MCF 10A (cell line): ENCODE measurements at regions not wholly inside any gene's neighbourhood (a gene's known extent, or its start where the extent isn't known, plus 50 kb on each side); places are given as distances from the start of the nearest gene placed in this dataset.

Experiments
- BruUV-seq: library from RNA; stranded (reverse); fragments of 400-500 nt; replicated peaks from 2 replicates; lab custom pipeline; 2021; lab: Mats Ljungman, UMichigan
- CTCF ChIA-PET: fragments of 300-600 bp; sonication (Branson Sonifier 250); formaldehyde crosslinking; extraction: SDS; loops from one replicate; lab custom pipeline; 2021; ENCODE audit warnings: antibody characterized with exemption, inconsistent platforms; lab: Yijun Ruan, JAX
- POLR2A ChIA-PET: fragments of 300-600, 350-650 bp; sonication (Branson Sonifier 250); formaldehyde crosslinking; extraction: SDS; loops from one replicate; lab custom pipeline; 2020; ENCODE audit warnings: antibody characterized with exemption, inconsistent platforms; lab: Yijun Ruan, JAX
- DNase-seq: peaks from one replicate; pipeline ENCODE4 v3.0.0-alpha.2; 2018; ENCODE audit not compliant: unreplicated experiment
- H3K27ac Mint-ChIP-seq: one replicate; pipeline ENCODE4 v1.8.0; 2022; ENCODE audit warnings: mild to moderate bottlenecking, low read depth, mixed read lengths; ENCODE audit not compliant: unreplicated experiment
- H3K27me3 Mint-ChIP-seq: one replicate; pipeline ENCODE4 v1.8.0; 2022; ENCODE audit warnings: mixed read lengths; ENCODE audit not compliant: insufficient read depth, unreplicated experiment
- H3K36me3 Mint-ChIP-seq: one replicate; pipeline ENCODE4 v1.8.0; 2022; ENCODE audit warnings: mild to moderate bottlenecking, moderate library complexity, mixed read lengths; ENCODE audit not compliant: insufficient read depth, unreplicated experiment
- H3K4me1 Mint-ChIP-seq: one replicate; pipeline ENCODE4 v1.8.0; 2022; ENCODE audit warnings: mixed read lengths; ENCODE audit not compliant: insufficient read depth, unreplicated experiment
- H3K4me3 Mint-ChIP-seq: one replicate; pipeline ENCODE4 v1.8.0; 2022; ENCODE audit warnings: mild to moderate bottlenecking, moderate library complexity, mixed read lengths; ENCODE audit not compliant: unreplicated experiment
- H3K9me3 Mint-ChIP-seq: one replicate; pipeline ENCODE4 v1.8.0; 2022; ENCODE audit warnings: mixed read lengths; ENCODE audit not compliant: unreplicated experiment
- intact Hi-C: fragments of 100-400 bp; cut with micrococcal nuclease; formaldehyde crosslinking; loops from 2 replicates; pipeline ENCODE4 v1.14.1; 2022
- TF ChIP-seq, protein P1 (sequence below): fragments of 200-600 bp; IDR thresholded peaks from one replicate; pipeline ENCODE4 v1.8.0; 2022; ENCODE audit warnings: antibody characterized with exemption, mild to moderate bottlenecking; ENCODE audit not compliant: unreplicated experiment

DNA sequence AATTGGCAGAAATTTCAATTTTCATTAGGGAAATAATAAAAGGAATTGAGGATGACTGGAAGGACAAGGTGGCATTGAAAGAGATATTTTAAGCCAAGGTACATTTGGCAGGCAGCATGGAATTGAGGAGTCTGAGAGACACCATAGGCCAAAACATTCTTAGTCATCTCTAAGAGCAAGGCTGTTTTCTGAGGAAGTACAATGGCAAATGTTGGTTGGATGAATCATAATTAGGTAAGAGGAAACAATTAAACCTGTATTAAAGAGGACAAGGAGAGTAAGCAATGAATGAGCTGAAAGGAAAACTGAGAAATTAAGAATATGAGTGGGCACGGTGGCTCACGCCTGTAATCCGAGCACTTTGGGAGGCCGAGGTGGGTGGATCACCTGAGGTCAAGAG is 86.3 kb downstream of the MRPL32 start:
- CTCF ChIA-PET = no interaction called here
- H3K4me3 Mint-ChIP-seq = no peak overlapping the region
- H3K27ac Mint-ChIP-seq = peak overlapping the region; percentile 36
- peak; percentile 79 for DNase-seq
- no TSS peak for BruUV-seq
- H3K36me3 Mint-ChIP-seq = peaks cover 6% of the 10 kb centered on the region
- peaks cover 10% of the 10 kb centered on the region for H3K4me1 Mint-ChIP-seq
- POLR2A ChIA-PET = no interaction called here
- peaks cover 7% of the 10 kb centered on the region for H3K9me3 Mint-ChIP-seq
- no peaks in the 10 kb centered on the region for H3K27me3 Mint-ChIP-seq
- TF ChIP-seq, protein P1, sequence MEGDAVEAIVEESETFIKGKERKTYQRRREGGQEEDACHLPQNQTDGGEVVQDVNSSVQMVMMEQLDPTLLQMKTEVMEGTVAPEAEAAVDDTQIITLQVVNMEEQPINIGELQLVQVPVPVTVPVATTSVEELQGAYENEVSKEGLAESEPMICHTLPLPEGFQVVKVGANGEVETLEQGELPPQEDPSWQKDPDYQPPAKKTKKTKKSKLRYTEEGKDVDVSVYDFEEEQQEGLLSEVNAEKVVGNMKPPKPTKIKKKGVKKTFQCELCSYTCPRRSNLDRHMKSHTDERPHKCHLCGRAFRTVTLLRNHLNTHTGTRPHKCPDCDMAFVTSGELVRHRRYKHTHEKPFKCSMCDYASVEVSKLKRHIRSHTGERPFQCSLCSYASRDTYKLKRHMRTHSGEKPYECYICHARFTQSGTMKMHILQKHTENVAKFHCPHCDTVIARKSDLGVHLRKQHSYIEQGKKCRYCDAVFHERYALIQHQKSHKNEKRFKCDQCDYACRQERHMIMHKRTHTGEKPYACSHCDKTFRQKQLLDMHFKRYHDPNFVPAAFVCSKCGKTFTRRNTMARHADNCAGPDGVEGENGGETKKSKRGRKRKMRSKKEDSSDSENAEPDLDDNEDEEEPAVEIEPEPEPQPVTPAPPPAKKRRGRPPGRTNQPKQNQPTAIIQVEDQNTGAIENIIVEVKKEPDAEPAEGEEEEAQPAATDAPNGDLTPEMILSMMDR = no peak
- intact Hi-C loops = no loop called here

GRCh38 chr7:43021431-43021830 is 89.3 kb downstream of the MRPL32 start:
- peaks cover 7% of the 10 kb centered on the region for H3K9me3 Mint-ChIP-seq
- no peak overlapping the region for H3K4me3 Mint-ChIP-seq
- CTCF ChIA-PET = no interaction called here
- no peak overlapping the region for H3K27ac Mint-ChIP-seq
- POLR2A ChIA-PET = no interaction called here
- TF ChIP-seq, protein P1 = no peak
- H3K4me1 Mint-ChIP-seq = peaks cover 10% of the 10 kb centered on the region
- peaks cover 6% of the 10 kb centered on the region for H3K36me3 Mint-ChIP-seq
- DNase-seq = no peak
- no TSS peak for BruUV-seq
- intact Hi-C loops = no loop called here
- H3K27me3 Mint-ChIP-seq = no peaks in the 10 kb centered on the region

- Mint-ChIP-seq H3K9me3 (peaks cover 7% of the 10 kb centered on the region), H3K27me3 (no peaks in the 10 kb centered on the region), H3K4me1 (peaks cover 10% of the 10 kb centered on the region), H3K36me3 (peaks cover 6% of the 10 kb centered on the region), H3K27ac (no peak overlapping the region), H3K4me3 (no peak overlapping the region)
- CTCF ChIA-PET = interaction anchor here (0.6 kb wide), 2 partner anchors 45 to 122 kb away, joined by 3 read pairs; no protein-coding TSS in a partner anchor
- no TSS peak for BruUV-seq
- intact Hi-C loops = no loop called here
- no peak for DNase-seq
- TF ChIP-seq, protein P1 = no peak
- POLR2A ChIA-PET = no interaction called here
These were observed 89.8 kb downstream of the MRPL32 start for GRCh38 chr7:43022008-43022407.

DNA sequence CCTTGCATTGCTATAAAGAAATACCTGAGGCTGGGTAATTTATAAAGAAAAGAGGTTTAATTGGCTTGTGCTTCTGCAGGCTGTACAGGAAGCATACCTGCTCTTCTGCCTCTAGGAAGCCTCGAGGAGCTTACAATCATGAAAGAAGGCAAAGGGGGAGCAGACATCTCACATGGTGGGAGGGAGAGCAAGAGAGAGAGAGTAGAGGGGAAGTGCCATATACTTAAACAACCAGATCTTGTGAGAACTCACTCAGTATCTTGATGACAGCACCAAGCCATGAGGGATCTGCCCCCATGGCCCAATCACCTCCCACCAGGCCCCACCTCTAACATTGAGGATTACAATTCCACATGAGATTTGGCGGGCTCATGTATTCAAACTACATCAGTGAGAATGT is 79.1 kb upstream of the HECW1 start:
- no peak overlapping the region for H3K4me3 Mint-ChIP-seq
- CTCF ChIA-PET = no interaction called here

More for the DNA sequence above, 79.1 kb upstream of the HECW1 start:
- H3K27me3 Mint-ChIP-seq = peaks cover 23% of the 10 kb centered on the region
- TF ChIP-seq, protein P1 = no peak
- no peaks in the 10 kb centered on the region for H3K4me1 Mint-ChIP-seq
- H3K9me3 Mint-ChIP-seq = no peaks in the 10 kb centered on the region
- POLR2A ChIA-PET = no interaction called here
- no peak overlapping the region for H3K27ac Mint-ChIP-seq
- no peak for DNase-seq
- BruUV-seq = no TSS peak
- intact Hi-C loops = no loop called here
- H3K36me3 Mint-ChIP-seq = no peaks in the 10 kb centered on the region
